ENCODE measurements at regions not wholly inside any gene's neighbourhood (a gene's known extent, or its start where the extent isn't known, plus 50 kb on each side); places are given as distances from the start of the nearest gene placed in this dataset.

- no peak for TF ChIP-seq CTCF (IDR thresholded peaks at IDR 0.05; ENCODE audit: low read depth, low read length, missing control alignments)
- no peak for DNase-seq (ENCODE audit: low read depth)
- in situ Hi-C loops (cut with HindIII; ENCODE audit: low sequenced_read_pairs): no loop called here
- no peak overlapping the region for H3K4me3 ChIP-seq (ENCODE audit: low read depth, low read length)
Observed at GRCh38 chr5:123719004-123719403, 207.0 kb downstream of the CSNK1G3 start.

GRCh38 chr5:123718238-123718637, 206.3 kb downstream of the CSNK1G3 start:
- no peak for TF ChIP-seq CTCF (IDR thresholded peaks at IDR 0.05; ENCODE audit: low read depth, low read length, missing control alignments)
- in situ Hi-C loops (cut with HindIII; ENCODE audit: low sequenced_read_pairs): no loop called here
- DNase-seq (ENCODE audit: low read depth): peak; percentile 26
- no peak overlapping the region for H3K4me3 ChIP-seq (ENCODE audit: low read depth, low read length)

GRCh38 chr5:123717139-123717538, 205.2 kb downstream of the CSNK1G3 start:
- DNase-seq (ENCODE audit: low read depth): peak; percentile 67
- no peak overlapping the region for H3K4me3 ChIP-seq (ENCODE audit: low read depth, low read length)
- TF ChIP-seq CTCF (IDR thresholded peaks at IDR 0.05; ENCODE audit: low read depth, low read length, missing control alignments): no peak

GRCh38 chr5:123710031-123710430, 198.1 kb downstream of the CSNK1G3 start:
- in situ Hi-C loops (cut with HindIII; ENCODE audit: low sequenced_read_pairs): no loop called here
- H3K4me3 ChIP-seq (ENCODE audit: low read depth, low read length): no peak overlapping the region
- TF ChIP-seq CTCF (IDR thresholded peaks at IDR 0.05; ENCODE audit: low read depth, low read length, missing control alignments): no peak
- no peak for DNase-seq (ENCODE audit: low read depth)

More at GRCh38 chr5:123717139-123717538, 205.2 kb downstream of the CSNK1G3 start:
- in situ Hi-C loops (cut with HindIII; ENCODE audit: low sequenced_read_pairs): no loop called here

- H3K4me3 ChIP-seq (ENCODE audit: low read depth, low read length): no peak overlapping the region
- no peak for TF ChIP-seq CTCF (IDR thresholded peaks at IDR 0.05; ENCODE audit: low read depth, low read length, missing control alignments)
- in situ Hi-C loops (cut with HindIII; ENCODE audit: low sequenced_read_pairs): no loop called here
- DNase-seq (ENCODE audit: low read depth): no peak
Observed at GRCh38 chr5:123709422-123709821, 197.4 kb downstream of the CSNK1G3 start.

- no peak overlapping the region for H3K4me3 ChIP-seq (ENCODE audit: low read depth, low read length)
- in situ Hi-C loops (cut with HindIII; ENCODE audit: low sequenced_read_pairs): no loop called here
- no peak for TF ChIP-seq CTCF (IDR thresholded peaks at IDR 0.05; ENCODE audit: low read depth, low read length, missing control alignments)
- no peak for DNase-seq (ENCODE audit: low read depth)
Observed at GRCh38 chr5:123708074-123708806, 196.3 kb downstream of the CSNK1G3 start.
